H9 (cell line): ENCODE measurements at regions not wholly inside any gene's neighbourhood (a gene's known extent, or its start where the extent isn't known, plus 50 kb on each side); places are given as distances from the start of the nearest gene placed in this dataset.

ENCODE experiments used
- DNase-seq: peaks from one replicate; pipeline ENCODE4 v3.0.0-alpha.2; 2017
- H2AFZ ChIP-seq: one replicate; pipeline ENCODE4 v1.6.1; 2013; ENCODE audit warnings: mild to moderate bottlenecking, low read length, control low read depth, moderate library complexity
- H2AK5ac ChIP-seq: 2 replicates; pipeline ENCODE4 v1.6.1; 2013; ENCODE audit warnings: low read length, control low read depth, mixed read lengths; ENCODE audit not compliant: insufficient read length
- H2BK120ac ChIP-seq: one replicate; pipeline ENCODE4 v1.6.1; 2013; ENCODE audit warnings: low read depth, mild to moderate bottlenecking, low read length, control low read depth, inconsistent platforms; ENCODE audit not compliant: poor library complexity, severe bottlenecking
- H2BK12ac ChIP-seq: 2 replicates; pipeline ENCODE4 v1.6.1; 2013; ENCODE audit warnings: low read length, control low read depth, mixed read lengths, low read depth; ENCODE audit not compliant: insufficient read length
- H2BK15ac ChIP-seq: 2 replicates; pipeline ENCODE4 v1.6.1; 2013; ENCODE audit warnings: low read depth, low read length, control low read depth
- H2BK20ac ChIP-seq: one replicate; pipeline ENCODE4 v1.6.1; 2013; ENCODE audit warnings: low read depth, mild to moderate bottlenecking, low read length, control low read depth, inconsistent platforms; ENCODE audit not compliant: poor library complexity, severe bottlenecking
- H2BK5ac ChIP-seq: 2 replicates; pipeline ENCODE4 v1.6.1; 2013; ENCODE audit warnings: low read length, control low read depth, mixed read lengths; ENCODE audit not compliant: insufficient read length
- H3K14ac ChIP-seq: 2 replicates; pipeline ENCODE4 v1.6.1; 2013; ENCODE audit warnings: low read length, control low read depth; ENCODE audit not compliant: insufficient read depth
- H3K18ac ChIP-seq: 2 replicates; pipeline ENCODE4 v1.6.1; 2013; ENCODE audit warnings: low read depth, mild to moderate bottlenecking, mixed read lengths, low read length, control low read depth; ENCODE audit not compliant: insufficient read length
- H3K23ac ChIP-seq: 2 replicates; pipeline ENCODE4 v1.6.1; 2013; ENCODE audit warnings: low read length, control low read depth, mixed read lengths, low read depth; ENCODE audit not compliant: insufficient read length
- H3K23me2 ChIP-seq: 2 replicates; pipeline ENCODE4 v1.6.1; 2013; ENCODE audit warnings: low read depth, mild to moderate bottlenecking, mixed read lengths, low read length, control low read depth; ENCODE audit not compliant: insufficient read length, poor library complexity, severe bottlenecking
- H3K27ac ChIP-seq: 2 replicates; pipeline ENCODE4 v1.5.1; 2013; ENCODE audit warnings: low read length, control low read depth, mixed read lengths, low read depth; ENCODE audit not compliant: insufficient read length
- H3K27me3 ChIP-seq: 2 replicates; pipeline ENCODE4 v1.6.1; 2013; ENCODE audit warnings: low read length, control low read depth, inconsistent platforms; ENCODE audit not compliant: insufficient read depth
- H3K4ac ChIP-seq: 2 replicates; pipeline ENCODE4 v1.6.1; 2013; ENCODE audit warnings: low read depth, mild to moderate bottlenecking, control low read depth, inconsistent platforms, low read length, moderate library complexity
- H3K4me1 ChIP-seq: 2 replicates; pipeline ENCODE4 v1.6.1; 2013; ENCODE audit warnings: low read length, control low read depth, inconsistent platforms; ENCODE audit not compliant: insufficient read depth
- H3K4me2 ChIP-seq: 2 replicates; pipeline ENCODE4 v1.6.1; 2013; ENCODE audit warnings: low read length, control low read depth, mixed read lengths; ENCODE audit not compliant: insufficient read length, insufficient read depth
- H3K56ac ChIP-seq: 2 replicates; pipeline ENCODE4 v1.6.1; 2013; ENCODE audit warnings: low read depth, mild to moderate bottlenecking, mixed read lengths, low read length, control low read depth; ENCODE audit not compliant: insufficient read length
- H3K79me1 ChIP-seq: 2 replicates; pipeline ENCODE4 v1.6.1; 2013; ENCODE audit warnings: low read depth, mild to moderate bottlenecking, moderate library complexity, low read length, control low read depth, inconsistent platforms; ENCODE audit not compliant: insufficient read depth, poor library complexity, severe bottlenecking
- H3K79me2 ChIP-seq: 2 replicates; pipeline ENCODE4 v1.6.1; 2013; ENCODE audit warnings: low read length, control low read depth, inconsistent platforms; ENCODE audit not compliant: insufficient read depth
- H3K9ac ChIP-seq: 2 replicates; pipeline ENCODE4 v1.6.1; 2013; ENCODE audit warnings: low read length, control low read depth, mixed read lengths; ENCODE audit not compliant: insufficient read length; ENCODE audit errors: extremely low read depth
- H3K9me3 ChIP-seq: one replicate; pipeline ENCODE4 v1.6.1; 2013; ENCODE audit warnings: low read depth, low read length, inconsistent platforms; ENCODE audit not compliant: control insufficient read depth
- H3T11ph ChIP-seq: one replicate; pipeline ENCODE4 v1.6.1; 2013; ENCODE audit warnings: mild to moderate bottlenecking, low read length, control low read depth, inconsistent platforms
- H4K20me1 ChIP-seq: one replicate; pipeline ENCODE4 v1.6.1; 2013; ENCODE audit not compliant: control insufficient read depth, insufficient read length, insufficient read depth
- H4K5ac ChIP-seq: 2 replicates; pipeline ENCODE4 v1.6.1; 2013; ENCODE audit warnings: low read depth, mild to moderate bottlenecking, mixed read lengths, low read length, control low read depth; ENCODE audit not compliant: insufficient read length
- H4K8ac ChIP-seq: replicated peaks from 2 replicates; pipeline ENCODE4 v1.6.1; 2013; ENCODE audit warnings: low read length, control low read depth, mixed read lengths, low read depth; ENCODE audit not compliant: insufficient read length
- H4K91ac ChIP-seq: 2 replicates; pipeline ENCODE4 v1.6.1; 2013; ENCODE audit warnings: low read depth, mild to moderate bottlenecking, moderate library complexity, mixed read lengths, low read length, control low read depth; ENCODE audit not compliant: insufficient read length
- H3K27ac Mint-ChIP-seq, 3 experiments: 2 replicates in 2 of 3; 3 replicates in 1 of 3; pipeline ENCODE4 v1.8.0; 2020 to 2021; ENCODE audit warnings: mixed read lengths in 3 of 3, mild to moderate bottlenecking in 1 of 3, moderate library complexity in 1 of 3
- H3K27me3 Mint-ChIP-seq: 2 replicates; pipeline ENCODE4 v1.8.0; 2021; ENCODE audit warnings: low read depth, mild to moderate bottlenecking, moderate library complexity, mixed read lengths
- H3K36me3 Mint-ChIP-seq, 3 experiments: 2 replicates in 2 of 3; 3 replicates in 1 of 3; pipeline ENCODE4 v1.8.0; 2020 to 2021; ENCODE audit warnings: low read depth in 3 of 3, mixed read lengths in 3 of 3; ENCODE audit not compliant: insufficient read depth in 1 of 3
- H3K4me1 Mint-ChIP-seq, 2 experiments: 2 replicates each; pipeline ENCODE4 v1.8.0; 2020; ENCODE audit warnings: mixed read lengths in 2 of 2
- H3K4me3 Mint-ChIP-seq, 2 experiments: 2 replicates in 1 of 2; 3 replicates in 1 of 2; pipeline ENCODE4 v1.8.0; 2020 to 2021; ENCODE audit warnings: mild to moderate bottlenecking in 2 of 2, mixed read lengths in 2 of 2, moderate library complexity in 1 of 2
- H3K9me3 Mint-ChIP-seq, 2 experiments: 2 replicates in 1 of 2; 3 replicates in 1 of 2; pipeline ENCODE4 v1.8.0; 2020; ENCODE audit warnings: mild to moderate bottlenecking in 2 of 2, mixed read lengths in 2 of 2, moderate library complexity in 1 of 2
- WGBS: extraction: QIAGEN DNeasy Blood & Tissue Kit; methylation state at CpG from one replicate; pipeline ENCODE4 v1.1.7; 2013; ENCODE audit warnings: missing lambda C conversion rate, low lambda C conversion rate, mixed read lengths; ENCODE audit not compliant: insufficient read length; ENCODE audit errors: extremely low coverage; 5-methylcytosine and 5-hydroxymethylcytosine counted together
- TF ChIP-seq, protein P1 (sequence below): fragments of 200-600 bp; sonication (generic); conservative IDR thresholded peaks from 3 replicates; pipeline ENCODE4 v1.8.0; 2021; ENCODE audit warnings: antibody characterized with exemption, mild to moderate bottlenecking

DNA sequence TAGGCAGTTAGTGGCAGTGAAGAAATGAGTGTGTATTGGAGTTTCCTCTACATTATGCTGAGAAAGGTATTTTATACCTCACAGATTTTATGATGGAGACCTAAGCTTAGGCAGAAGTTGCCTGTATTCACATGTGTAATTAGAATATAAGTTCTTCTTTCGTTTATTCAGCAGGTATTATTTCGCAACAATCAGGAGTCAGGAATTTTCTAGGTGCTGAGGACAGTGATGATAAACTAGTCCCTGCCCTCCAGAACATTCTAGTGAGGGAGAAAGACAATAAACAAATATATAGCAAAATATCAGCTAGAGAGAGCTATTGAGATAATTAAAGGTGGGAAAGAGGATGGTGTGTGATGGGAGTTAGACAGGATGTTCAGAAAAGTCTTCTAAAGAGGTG is 345.7 kb downstream of the GRIN2B start:
- H3K27me3 ChIP-seq: no peaks in the 10 kb centered on the region
- H3T11ph ChIP-seq: no peak overlapping the region
- no peak overlapping the region for H2AK5ac ChIP-seq
- no CpG with 5 or more reads among the region's 2 CpGs for WGBS
- no peak overlapping the region for H3K4me2 ChIP-seq
- H4K91ac ChIP-seq: no peak overlapping the region
- H4K5ac ChIP-seq: no peak overlapping the region
- no peaks in the 10 kb centered on the region for H3K79me1 ChIP-seq
- no peaks in the 10 kb centered on the region for H3K79me2 ChIP-seq
- H2AFZ ChIP-seq: no peak overlapping the region
- H3K27me3 Mint-ChIP-seq: no peaks in the 10 kb centered on the region; the same call in 1 of the 2 replicates
- no peak overlapping the region for H3K14ac ChIP-seq
- no peak overlapping the region for H2BK12ac ChIP-seq
- H3K9me3 ChIP-seq: no peaks in the 10 kb centered on the region
- no peak overlapping the region for H2BK5ac ChIP-seq
- no peaks in the 10 kb centered on the region for H3K23me2 ChIP-seq
- no peaks in the 10 kb centered on the region for H4K20me1 ChIP-seq
- H3K4me1 Mint-ChIP-seq: no peaks in the 10 kb centered on the region
- no peak overlapping the region for H3K27ac ChIP-seq
- H3K9ac ChIP-seq: no peak overlapping the region
- TF ChIP-seq, protein P1, sequence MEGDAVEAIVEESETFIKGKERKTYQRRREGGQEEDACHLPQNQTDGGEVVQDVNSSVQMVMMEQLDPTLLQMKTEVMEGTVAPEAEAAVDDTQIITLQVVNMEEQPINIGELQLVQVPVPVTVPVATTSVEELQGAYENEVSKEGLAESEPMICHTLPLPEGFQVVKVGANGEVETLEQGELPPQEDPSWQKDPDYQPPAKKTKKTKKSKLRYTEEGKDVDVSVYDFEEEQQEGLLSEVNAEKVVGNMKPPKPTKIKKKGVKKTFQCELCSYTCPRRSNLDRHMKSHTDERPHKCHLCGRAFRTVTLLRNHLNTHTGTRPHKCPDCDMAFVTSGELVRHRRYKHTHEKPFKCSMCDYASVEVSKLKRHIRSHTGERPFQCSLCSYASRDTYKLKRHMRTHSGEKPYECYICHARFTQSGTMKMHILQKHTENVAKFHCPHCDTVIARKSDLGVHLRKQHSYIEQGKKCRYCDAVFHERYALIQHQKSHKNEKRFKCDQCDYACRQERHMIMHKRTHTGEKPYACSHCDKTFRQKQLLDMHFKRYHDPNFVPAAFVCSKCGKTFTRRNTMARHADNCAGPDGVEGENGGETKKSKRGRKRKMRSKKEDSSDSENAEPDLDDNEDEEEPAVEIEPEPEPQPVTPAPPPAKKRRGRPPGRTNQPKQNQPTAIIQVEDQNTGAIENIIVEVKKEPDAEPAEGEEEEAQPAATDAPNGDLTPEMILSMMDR: no peak
- no peak overlapping the region for H3K56ac ChIP-seq
- H3K36me3 Mint-ChIP-seq: no peaks in the 10 kb centered on the region
- no peak overlapping the region for H2BK20ac ChIP-seq
- no peaks in the 10 kb centered on the region for H3K9me3 Mint-ChIP-seq
- H4K8ac ChIP-seq: no peak overlapping the region
- no peak overlapping the region for H3K27ac Mint-ChIP-seq
- H3K23ac ChIP-seq: no peak overlapping the region
- H3K4ac ChIP-seq: no peak overlapping the region
- no peak overlapping the region for H2BK120ac ChIP-seq
- H3K18ac ChIP-seq: no peak overlapping the region
- H3K4me3 Mint-ChIP-seq: no peak overlapping the region
- no peaks in the 10 kb centered on the region for H3K4me1 ChIP-seq
- DNase-seq: no peak
- H2BK15ac ChIP-seq: no peak overlapping the region
